K562 (cell line): ENCODE measurements at regions not wholly inside any gene's neighbourhood (a gene's known extent, or its start where the extent isn't known, plus 50 kb on each side); places are given as distances from the start of the nearest gene placed in this dataset.

Experiments used
- ATAC-seq: fragments of 200-7000 bp; cut with Tn5 transposase; 3 replicates; pipeline ENCODE4 v1.9.1; 2020; ENCODE audit warnings: moderate library complexity
- BruUV-seq: library from RNA; stranded (reverse); fragments of 400-500 nt; replicated peaks from 2 replicates; lab custom pipeline; 2021; lab: Mats Ljungman, UMichigan
- CTCF ChIA-PET: fragments of 300-600 bp; formaldehyde crosslinking; extraction: SDS; loops from one replicate; lab custom pipeline; 2021; ENCODE audit warnings: low intra/inter-chr PET ratio; lab: Yijun Ruan, JAX
- POLR2A ChIA-PET: fragments of 300-600, 350-650 bp; sonication (Branson Sonifier 250); formaldehyde crosslinking; extraction: SDS; loops from one replicate; lab custom pipeline; 2021; ENCODE audit warnings: antibody characterized with exemption, inconsistent platforms; lab: Yijun Ruan, JAX
- DNase-seq, 4 experiments: peaks; one replicate each; pipeline versions ENCODE4 v3.0.0 to v3.0.0-alpha.2; 2011 to 2018; ENCODE audit warnings: low spot score in 3 of 4, mixed read lengths in 3 of 4; ENCODE audit errors: extremely low read depth in 1 of 4
- FAIRE-seq: peaks from 2 replicates; lab custom pipeline; 2011; peaks lifted over from hg19 to GRCh38; lab: Jason Lieb, UNC
- H2AFZ ChIP-seq: 2 replicates; pipeline ENCODE4 v1.6.0; 2011; ENCODE audit warnings: low read depth, low read length, control low read depth, inconsistent platforms
- H3K27ac ChIP-seq: fragments of 200-600 bp; 3 replicates; pipeline ENCODE4 v1.8.0; 2011; ENCODE audit warnings: low read depth, mild to moderate bottlenecking, control low read depth, inconsistent platforms, low read length, moderate library complexity, mixed read lengths; ENCODE audit errors: extremely low read depth
- H3K27me3 ChIP-seq, 2 experiments: fragments of 300-600 bp in 1 of 2; 2 replicates in 1 of 2; 3 replicates in 1 of 2; pipeline versions ENCODE4 v1.6.0 to v1.8.0; 2011; ENCODE audit warnings: inconsistent platforms in 2 of 2, low read length in 2 of 2, mild to moderate bottlenecking in 1 of 2, mixed read lengths in 1 of 2, moderate library complexity in 1 of 2; ENCODE audit not compliant: control insufficient read depth in 2 of 2, insufficient read depth in 2 of 2
- H3K36me3 ChIP-seq: fragments of 300-600 bp; 3 replicates; pipeline ENCODE4 v1.8.0; 2011; ENCODE audit warnings: mild to moderate bottlenecking, low read length, inconsistent platforms; ENCODE audit not compliant: control insufficient read depth, insufficient read depth
- H3K4me1 ChIP-seq, 2 experiments: fragments of 200-600 bp in 1 of 2; replicated peaks in 1 of 2; 2 replicates in 1 of 2; 3 replicates in 1 of 2; pipeline versions ENCODE4 v1.5.1 to v1.8.0; 2011; ENCODE audit warnings: inconsistent platforms in 2 of 2, low read length in 2 of 2, mild to moderate bottlenecking in 1 of 2, mixed read lengths in 1 of 2, moderate library complexity in 1 of 2; ENCODE audit not compliant: control insufficient read depth in 2 of 2, insufficient read depth in 2 of 2
- H3K4me2 ChIP-seq: 2 replicates; pipeline ENCODE4 v1.6.1; 2011; ENCODE audit warnings: low read length, control low read depth, inconsistent platforms, mixed read lengths; ENCODE audit not compliant: insufficient read depth
- H3K4me3 ChIP-seq: fragments of 200-600 bp; sonication (generic), shearing (Covaris generic); 2 replicates; pipeline ENCODE4 v1.5.1; 2016; ENCODE audit warnings: control low read depth, inconsistent platforms
- H3K79me2 ChIP-seq: fragments of 200-600 bp; 3 replicates; pipeline ENCODE4 v1.8.0; 2011; ENCODE audit warnings: low read length, inconsistent platforms; ENCODE audit not compliant: control insufficient read depth, insufficient read depth
- H3K9ac ChIP-seq, 2 experiments: 2 replicates each; pipeline versions ENCODE4 v1.6.0 to v1.6.1; 2011; ENCODE audit warnings: low read depth in 2 of 2, low read length in 2 of 2, control low read depth in 1 of 2, inconsistent platforms in 1 of 2, mild to moderate bottlenecking in 1 of 2, mixed read lengths in 1 of 2; ENCODE audit not compliant: insufficient read depth in 1 of 2
- H3K9me1 ChIP-seq: one replicate; pipeline ENCODE4 v1.6.0; 2011; ENCODE audit warnings: inconsistent platforms, mild to moderate bottlenecking, low read length, moderate library complexity; ENCODE audit not compliant: control insufficient read depth, insufficient read depth
- H3K9me3 ChIP-seq: replicated peaks from 2 replicates; pipeline ENCODE4 v1.5.1; 2011; ENCODE audit warnings: low read depth, low read length, inconsistent platforms; ENCODE audit not compliant: control insufficient read depth, insufficient read depth
- H4K20me1 ChIP-seq: replicated peaks from 2 replicates; pipeline ENCODE4 v1.6.1; 2011; ENCODE audit warnings: low read length, inconsistent platforms, mixed read lengths; ENCODE audit not compliant: control insufficient read depth, insufficient read depth
- ETS1 ChIP-seq: conservative IDR thresholded peaks from 2 replicates; pipeline ENCODE4 v1.6.1; 2011; ENCODE audit warnings: low read depth, mild to moderate bottlenecking, low read length; ENCODE audit not compliant: control insufficient read depth
- NFE2 ChIP-seq: IDR thresholded peaks from 2 replicates; pipeline ENCODE4 v1.6.1; 2014; ENCODE audit warnings: antibody characterized with exemption, low read depth
- WGBS: fragments of 100-300 bp; shearing (Covaris generic); methylation state at CpG from one replicate; pipeline ENCODE4 v1.1.6; 2016; ENCODE audit warnings: low coverage, mixed read lengths; ENCODE audit not compliant: insufficient coverage; ENCODE audit errors: missing lambda C conversion rate; 5-methylcytosine and 5-hydroxymethylcytosine counted together
- in situ Hi-C: fragments of 300-500 bp; cut with MboI; formaldehyde crosslinking; loops from 4 replicates; pipeline ENCODE4 v1.15.0; 2018; ENCODE audit warnings: inconsistent platforms, mixed read lengths
- intact Hi-C: fragments of 100-400 bp; cut with micrococcal nuclease; formaldehyde crosslinking; loops from 2 replicates; pipeline ENCODE4 v1.14.2; 2022
- TF ChIP-seq, protein P1 (sequence below): sonication (generic); formaldehyde crosslinking; IDR thresholded peaks from 2 replicates; pipeline ENCODE4 v1.8.1; 2023; ENCODE audit warnings: missing genetic modification reagents, mild to moderate bottlenecking, borderline replicate concordance

DNA sequence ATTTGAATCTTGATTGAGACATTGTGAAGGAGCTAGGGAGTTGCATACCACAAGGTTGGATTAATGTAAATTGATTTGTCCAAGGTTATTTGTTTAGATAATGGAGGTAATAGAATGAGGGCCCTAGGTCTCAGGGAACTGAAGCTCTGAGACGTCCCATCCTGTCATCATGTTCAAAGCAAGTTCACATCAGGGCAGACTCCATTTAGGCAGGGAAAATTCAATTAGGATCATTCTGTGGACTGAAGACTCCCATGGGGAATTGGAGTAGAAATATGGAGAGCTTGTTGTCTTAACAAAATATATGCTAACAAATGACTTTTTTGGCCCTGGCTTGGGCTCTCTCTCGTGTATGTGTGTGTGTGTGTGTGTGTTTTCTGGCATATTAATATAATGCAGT lies 722.0 kb upstream of the ADAMTS16 start:
- Histone ChIP-seq H2AFZ (no peak overlapping the region), H4K20me1 (no peaks in the 10 kb centered on the region), H3K9me3 (no peaks in the 10 kb centered on the region), H3K9ac (no peak overlapping the region), H3K27me3 (no peaks in the 10 kb centered on the region), H3K4me1 (no peaks in the 10 kb centered on the region), H3K27ac (no peak overlapping the region), H3K9me1 (no peaks in the 10 kb centered on the region), H3K36me3 (no peaks in the 10 kb centered on the region), H3K4me2 (no peak overlapping the region), H3K79me2 (no peaks in the 10 kb centered on the region), H3K4me3 (no peak overlapping the region)
- ATAC-seq, result no peak
- in situ Hi-C loops, result no loop called here
- CTCF ChIA-PET, result no interaction called here
- BruUV-seq, result no TSS peak
- no peak for FAIRE-seq
- TF ChIP-seq NFE2 (no peak), ETS1 (no peak)
- TF ChIP-seq, protein P1, sequence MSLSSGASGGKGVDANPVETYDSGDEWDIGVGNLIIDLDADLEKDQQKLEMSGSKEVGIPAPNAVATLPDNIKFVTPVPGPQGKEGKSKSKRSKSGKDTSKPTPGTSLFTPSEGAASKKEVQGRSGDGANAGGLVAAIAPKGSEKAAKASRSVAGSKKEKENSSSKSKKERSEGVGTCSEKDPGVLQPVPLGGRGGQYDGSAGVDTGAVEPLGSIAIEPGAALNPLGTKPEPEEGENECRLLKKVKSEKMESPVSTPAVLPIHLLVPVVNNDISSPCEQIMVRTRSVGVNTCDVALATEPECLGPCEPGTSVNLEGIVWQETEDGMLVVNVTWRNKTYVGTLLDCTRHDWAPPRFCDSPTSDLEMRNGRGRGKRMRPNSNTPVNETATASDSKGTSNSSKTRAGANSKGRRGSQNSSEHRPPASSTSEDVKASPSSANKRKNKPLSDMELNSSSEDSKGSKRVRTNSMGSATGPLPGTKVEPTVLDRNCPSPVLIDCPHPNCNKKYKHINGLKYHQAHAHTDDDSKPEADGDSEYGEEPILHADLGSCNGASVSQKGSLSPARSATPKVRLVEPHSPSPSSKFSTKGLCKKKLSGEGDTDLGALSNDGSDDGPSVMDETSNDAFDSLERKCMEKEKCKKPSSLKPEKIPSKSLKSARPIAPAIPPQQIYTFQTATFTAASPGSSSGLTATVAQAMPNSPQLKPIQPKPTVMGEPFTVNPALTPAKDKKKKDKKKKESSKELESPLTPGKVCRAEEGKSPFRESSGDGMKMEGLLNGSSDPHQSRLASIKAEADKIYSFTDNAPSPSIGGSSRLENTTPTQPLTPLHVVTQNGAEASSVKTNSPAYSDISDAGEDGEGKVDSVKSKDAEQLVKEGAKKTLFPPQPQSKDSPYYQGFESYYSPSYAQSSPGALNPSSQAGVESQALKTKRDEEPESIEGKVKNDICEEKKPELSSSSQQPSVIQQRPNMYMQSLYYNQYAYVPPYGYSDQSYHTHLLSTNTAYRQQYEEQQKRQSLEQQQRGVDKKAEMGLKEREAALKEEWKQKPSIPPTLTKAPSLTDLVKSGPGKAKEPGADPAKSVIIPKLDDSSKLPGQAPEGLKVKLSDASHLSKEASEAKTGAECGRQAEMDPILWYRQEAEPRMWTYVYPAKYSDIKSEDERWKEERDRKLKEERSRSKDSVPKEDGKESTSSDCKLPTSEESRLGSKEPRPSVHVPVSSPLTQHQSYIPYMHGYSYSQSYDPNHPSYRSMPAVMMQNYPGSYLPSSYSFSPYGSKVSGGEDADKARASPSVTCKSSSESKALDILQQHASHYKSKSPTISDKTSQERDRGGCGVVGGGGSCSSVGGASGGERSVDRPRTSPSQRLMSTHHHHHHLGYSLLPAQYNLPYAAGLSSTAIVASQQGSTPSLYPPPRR (CRISPR knock-in tag), result no peak
- POLR2A ChIA-PET, result interaction anchor here (0.6 kb wide), 1 partner anchor 128 kb away, joined by 3 read pairs; no protein-coding TSS in a partner anchor
- intact Hi-C loops, result no loop called here
- 0% methylated on average over 2 of the region's 2 CpGs for WGBS
- DNase-seq, result no peak
